ENCODE measurements at regions not wholly inside any gene's neighbourhood (a gene's known extent, or its start where the extent isn't known, plus 50 kb on each side); places are given as distances from the start of the nearest gene placed in this dataset.

DNA sequence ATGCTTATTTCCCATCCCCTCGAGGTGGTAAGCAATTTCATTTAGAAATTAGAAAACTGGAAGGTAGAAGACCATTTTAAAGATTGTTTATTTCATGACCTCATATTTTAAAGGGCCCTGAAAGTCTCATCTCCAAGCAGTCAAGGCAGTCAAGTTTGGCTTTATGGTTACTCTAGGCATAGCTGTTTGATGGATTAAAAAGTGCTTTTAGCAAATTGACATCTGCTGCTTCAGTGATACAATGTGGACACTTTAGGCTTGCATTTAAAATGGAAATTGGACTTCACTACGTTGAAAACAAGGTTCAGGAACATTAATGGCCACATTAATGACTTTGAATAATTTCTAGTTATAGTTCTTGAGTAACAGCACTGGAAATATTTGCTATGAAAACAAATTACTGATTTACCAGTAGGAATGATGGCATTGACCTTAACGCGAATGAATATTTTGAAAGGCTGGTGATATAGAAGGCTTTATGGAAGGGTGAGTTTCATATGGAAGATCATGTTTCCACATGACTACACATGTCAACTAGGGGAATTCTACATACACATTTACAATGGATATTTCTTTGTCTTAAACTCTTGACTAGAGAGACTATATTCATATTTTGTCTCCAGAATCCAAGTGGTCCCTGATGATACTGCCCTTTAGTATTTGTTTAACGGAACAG lies 873.5 kb downstream of the JRKL start:
- TF ChIP-seq, protein P1, sequence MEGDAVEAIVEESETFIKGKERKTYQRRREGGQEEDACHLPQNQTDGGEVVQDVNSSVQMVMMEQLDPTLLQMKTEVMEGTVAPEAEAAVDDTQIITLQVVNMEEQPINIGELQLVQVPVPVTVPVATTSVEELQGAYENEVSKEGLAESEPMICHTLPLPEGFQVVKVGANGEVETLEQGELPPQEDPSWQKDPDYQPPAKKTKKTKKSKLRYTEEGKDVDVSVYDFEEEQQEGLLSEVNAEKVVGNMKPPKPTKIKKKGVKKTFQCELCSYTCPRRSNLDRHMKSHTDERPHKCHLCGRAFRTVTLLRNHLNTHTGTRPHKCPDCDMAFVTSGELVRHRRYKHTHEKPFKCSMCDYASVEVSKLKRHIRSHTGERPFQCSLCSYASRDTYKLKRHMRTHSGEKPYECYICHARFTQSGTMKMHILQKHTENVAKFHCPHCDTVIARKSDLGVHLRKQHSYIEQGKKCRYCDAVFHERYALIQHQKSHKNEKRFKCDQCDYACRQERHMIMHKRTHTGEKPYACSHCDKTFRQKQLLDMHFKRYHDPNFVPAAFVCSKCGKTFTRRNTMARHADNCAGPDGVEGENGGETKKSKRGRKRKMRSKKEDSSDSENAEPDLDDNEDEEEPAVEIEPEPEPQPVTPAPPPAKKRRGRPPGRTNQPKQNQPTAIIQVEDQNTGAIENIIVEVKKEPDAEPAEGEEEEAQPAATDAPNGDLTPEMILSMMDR (IDR thresholded peaks at IDR 0.05; ENCODE audit: control insufficient read depth, insufficient read depth, low read depth, low read length, missing control alignments), result no peak
- H3K4me3 ChIP-seq (ENCODE audit: control insufficient read depth, low read depth, low read length), result no peak overlapping the region
- DNase-seq (ENCODE audit: low read depth), result no peak

DNA sequence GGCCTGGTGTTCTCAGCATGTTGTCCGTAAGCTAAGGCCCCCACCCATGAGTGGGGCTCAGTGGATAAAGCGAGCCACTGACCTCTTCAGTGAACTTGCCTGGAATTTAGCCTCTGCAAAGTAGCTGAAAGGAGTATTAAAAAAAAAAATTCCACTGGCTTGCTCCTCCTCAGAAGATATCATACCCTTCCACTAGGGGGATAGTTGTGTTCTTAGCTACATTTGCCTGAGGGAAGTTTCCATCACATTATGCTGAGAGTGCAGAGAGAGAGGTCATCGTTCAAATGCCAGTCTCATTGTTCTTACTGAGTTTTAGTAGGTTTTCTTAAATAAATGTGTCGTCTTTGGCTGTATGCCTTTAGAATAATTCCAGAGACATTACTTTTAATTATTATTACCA lies 879.7 kb downstream of the JRKL start:
- no peak overlapping the region for H3K4me3 ChIP-seq (ENCODE audit: control insufficient read depth, low read depth, low read length)
- no peak for DNase-seq (ENCODE audit: low read depth)
- TF ChIP-seq, protein P1 (IDR thresholded peaks at IDR 0.05; ENCODE audit: control insufficient read depth, insufficient read depth, low read depth, low read length, missing control alignments), result no peak

DNA sequence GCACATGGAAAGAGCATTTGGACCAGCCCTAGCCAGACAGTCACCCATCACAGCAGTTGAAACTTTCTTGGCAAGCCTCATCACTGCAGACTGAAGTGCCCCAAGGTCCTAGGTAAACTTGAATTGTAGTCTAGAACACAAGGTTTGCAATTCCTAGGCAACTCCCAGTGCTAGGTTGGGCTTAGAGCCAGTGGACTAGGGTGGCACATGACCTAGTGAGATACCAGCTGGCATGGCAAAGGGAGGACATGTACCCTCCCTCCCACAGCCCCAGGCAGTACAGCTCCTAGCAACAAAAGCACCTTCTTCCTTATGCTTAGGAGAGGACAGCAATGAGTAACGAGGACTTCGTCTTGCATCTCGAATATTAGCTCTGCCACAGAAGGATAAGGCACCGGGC lies 889.5 kb downstream of the JRKL start:
- DNase-seq (ENCODE audit: low read depth), result no peak
- TF ChIP-seq, protein P1 (IDR thresholded peaks at IDR 0.05; ENCODE audit: control insufficient read depth, insufficient read depth, low read depth, low read length, missing control alignments), result no peak
- no peak overlapping the region for H3K4me3 ChIP-seq (ENCODE audit: control insufficient read depth, low read depth, low read length)

DNA sequence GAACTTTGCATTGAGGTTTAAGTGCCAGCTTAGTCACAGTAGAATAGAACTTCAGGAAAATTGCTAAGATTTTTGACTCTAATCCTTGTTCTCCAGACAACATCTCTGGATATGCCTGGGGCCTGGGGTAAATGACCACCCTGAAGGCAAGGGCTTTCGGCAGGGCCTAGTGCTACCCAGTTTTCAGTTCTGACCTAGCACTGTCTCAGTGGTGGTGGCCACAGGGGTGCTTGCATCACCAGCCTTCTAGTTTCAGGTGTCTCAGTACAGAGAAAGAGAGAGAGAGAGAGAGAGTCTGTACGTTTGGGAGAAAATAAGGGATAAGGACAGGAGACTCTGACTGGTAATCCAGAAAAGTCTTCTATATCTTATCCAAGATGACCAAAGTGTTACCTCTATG lies 890.5 kb downstream of the JRKL start:
- TF ChIP-seq, protein P1 (IDR thresholded peaks at IDR 0.05; ENCODE audit: control insufficient read depth, insufficient read depth, low read depth, low read length, missing control alignments), result no peak
- H3K4me3 ChIP-seq (ENCODE audit: control insufficient read depth, low read depth, low read length), result no peak overlapping the region
- no peak for DNase-seq (ENCODE audit: low read depth)

DNA sequence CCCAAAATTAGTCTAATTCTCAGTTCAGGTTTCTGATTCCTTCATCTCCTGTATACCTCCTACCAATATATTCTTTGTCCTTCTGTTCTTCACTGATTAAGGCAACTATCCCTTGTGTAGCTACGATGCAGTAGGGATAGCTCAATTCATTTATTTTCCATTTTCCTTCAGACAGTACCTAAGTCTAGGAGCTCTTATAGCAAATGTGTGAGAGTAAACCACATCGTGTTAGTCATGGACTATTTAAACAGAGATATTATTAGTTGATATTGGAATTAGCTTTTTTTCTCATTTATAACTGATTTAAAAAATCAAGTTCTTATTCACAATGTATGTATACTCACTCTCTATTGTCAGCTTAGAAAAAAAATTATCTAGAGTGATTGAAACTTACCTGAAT lies 900.0 kb downstream of the JRKL start:
- DNase-seq (ENCODE audit: low read depth), result no peak
- TF ChIP-seq, protein P1 (IDR thresholded peaks at IDR 0.05; ENCODE audit: control insufficient read depth, insufficient read depth, low read depth, low read length, missing control alignments), result no peak
- no peak overlapping the region for H3K4me3 ChIP-seq (ENCODE audit: control insufficient read depth, low read depth, low read length)

DNA sequence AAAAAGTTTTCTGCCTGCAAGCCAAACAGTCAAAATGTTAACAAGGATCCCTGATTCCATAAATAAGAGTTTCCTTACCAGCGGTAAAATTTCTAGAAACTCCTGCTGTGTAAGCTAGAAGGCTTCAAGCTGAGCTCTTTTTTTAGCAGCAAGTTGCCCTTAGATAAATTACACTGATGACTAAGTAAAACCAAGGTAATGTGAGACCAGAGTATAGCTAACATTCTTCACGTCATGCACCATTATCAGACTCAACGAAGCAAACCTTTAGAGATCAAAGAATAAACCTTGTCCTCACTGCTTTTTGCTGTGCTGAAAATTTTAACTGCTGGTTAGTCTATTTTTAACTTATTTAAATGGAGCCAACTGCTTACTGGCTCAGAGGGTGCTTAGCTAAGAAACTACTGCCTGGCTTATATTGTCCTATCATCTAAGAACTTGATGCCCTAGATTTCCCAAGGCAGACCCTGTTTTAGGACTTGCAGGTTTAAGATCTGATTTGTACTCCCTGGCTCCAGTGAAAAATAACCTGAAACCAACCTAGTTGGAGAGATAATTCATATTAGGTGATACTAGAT lies 900.7 kb downstream of the JRKL start:
- TF ChIP-seq, protein P1 (IDR thresholded peaks at IDR 0.05; ENCODE audit: control insufficient read depth, insufficient read depth, low read depth, low read length, missing control alignments), result no peak
- H3K4me3 ChIP-seq (ENCODE audit: control insufficient read depth, low read depth, low read length), result no peak overlapping the region
- no peak for DNase-seq (ENCODE audit: low read depth)
